ENCODE measurements at regions not wholly inside any gene's neighbourhood (a gene's known extent, or its start where the extent isn't known, plus 50 kb on each side); places are given as distances from the start of the nearest gene placed in this dataset.

GRCh38 chr10:4131407-4132215 is 346.6 kb upstream of the KLF6 start:
- DNase-seq = no peak

DNA sequence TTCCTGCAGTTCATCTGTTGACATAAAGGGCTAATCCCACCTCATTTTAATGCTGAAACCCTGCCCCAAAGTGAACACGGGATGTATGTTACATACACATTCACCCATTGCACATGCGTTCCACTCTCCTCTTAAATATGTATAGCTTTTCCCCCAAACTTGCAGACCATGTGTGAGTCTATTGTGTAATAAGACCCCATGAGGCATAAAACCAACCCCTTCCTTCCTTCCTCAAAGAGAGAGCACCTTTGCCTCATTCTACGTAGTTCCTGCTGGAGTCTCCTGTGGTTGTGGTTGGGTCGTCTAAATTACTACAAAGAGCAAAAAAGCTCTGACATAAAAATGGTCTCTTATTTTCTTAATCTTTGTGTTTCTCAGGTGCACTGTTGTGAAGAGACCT is 345.7 kb upstream of the KLF6 start:
- DNase-seq = no peak

- DNase-seq = no peak
Observed at GRCh38 chr10:4129866-4130477, 345.0 kb upstream of the KLF6 start.

- DNase-seq = no peak
Observed at GRCh38 chr10:4127518-4128315, 342.7 kb upstream of the KLF6 start.

DNA sequence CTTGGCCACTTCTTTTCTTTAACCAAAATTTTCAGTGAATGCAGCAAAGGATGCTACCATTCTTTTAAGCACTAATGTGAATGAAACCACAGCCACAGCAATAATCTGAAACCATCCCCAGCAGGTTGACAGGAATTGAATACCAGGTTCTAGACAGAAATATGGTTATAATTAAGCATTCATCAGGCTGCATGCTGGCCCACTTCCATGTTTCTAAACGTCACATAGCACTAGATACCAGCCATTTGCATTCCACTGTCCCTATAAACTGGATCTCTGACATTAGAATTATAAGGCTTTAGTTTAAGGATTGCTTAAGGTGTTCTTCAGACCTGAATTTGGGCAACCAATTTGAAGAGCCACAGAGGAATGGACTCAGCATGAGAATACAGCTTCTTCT is 340.8 kb upstream of the KLF6 start:
- DNase-seq = no peak

DNA sequence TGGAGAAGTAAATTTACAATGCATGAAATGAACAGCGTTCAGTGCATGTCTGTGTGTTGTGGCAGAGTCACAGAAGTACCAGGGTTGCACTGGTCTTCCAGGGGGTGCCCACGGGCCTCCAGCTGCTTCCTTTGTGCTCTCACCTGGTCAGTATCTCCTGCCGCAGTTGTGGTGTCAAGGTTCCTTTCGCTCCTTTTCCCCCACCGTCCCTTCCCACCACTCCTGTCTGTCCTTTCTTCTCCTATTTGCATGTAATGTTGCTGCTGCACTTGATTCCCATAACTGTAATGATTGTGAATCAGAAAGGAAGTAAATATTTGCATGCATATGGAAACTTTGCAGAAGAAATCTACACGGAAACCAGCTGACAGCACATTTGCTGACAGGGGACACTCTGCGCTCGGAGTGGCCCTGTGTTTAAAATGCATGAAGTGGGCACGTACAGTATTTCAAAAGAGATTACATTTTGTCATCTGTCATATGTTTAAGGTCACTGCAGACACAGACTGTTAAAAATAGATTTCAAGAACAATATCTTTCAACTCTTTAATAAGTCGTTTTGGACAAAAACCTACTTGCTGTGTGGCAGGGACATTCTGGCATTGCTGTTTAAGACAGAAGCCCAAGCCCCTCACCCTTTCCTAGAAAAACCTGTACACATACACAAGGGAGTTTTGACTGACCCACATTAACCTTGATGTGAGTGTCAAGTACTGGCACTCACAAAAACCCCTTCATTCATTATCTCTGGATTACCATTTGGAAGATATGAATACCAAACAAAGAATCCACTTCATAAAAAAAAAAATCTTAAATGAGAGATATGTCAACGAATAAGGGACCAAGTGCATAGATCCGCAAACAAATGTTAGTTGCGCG is 336.7 kb upstream of the KLF6 start:
- no peak for DNase-seq

- no peak for DNase-seq
Observed at GRCh38 chr10:4120096-4120853, 335.3 kb upstream of the KLF6 start.

GRCh38 chr10:4119107-4119506 is 334.1 kb upstream of the KLF6 start:
- no peak for DNase-seq

DNA sequence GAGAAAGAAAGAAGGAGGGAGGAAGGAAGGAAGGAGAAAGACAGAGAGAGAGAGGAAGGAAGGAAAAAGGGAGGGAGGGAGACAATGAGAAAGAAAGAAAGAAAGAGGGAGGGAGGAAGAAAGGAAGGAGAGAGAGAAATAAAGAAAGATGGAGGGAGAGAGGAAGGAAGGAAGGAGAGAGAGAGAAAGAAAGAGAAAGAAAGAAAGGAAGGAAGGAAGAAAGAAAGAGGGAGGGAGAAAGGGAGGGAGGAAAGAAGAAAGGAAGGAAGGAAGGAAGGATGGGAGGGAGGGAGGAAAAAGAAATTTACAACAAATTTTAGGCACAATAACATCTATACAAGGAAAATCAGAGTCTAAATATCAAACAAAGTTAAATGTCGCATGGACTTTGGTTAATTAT is 332.6 kb upstream of the KLF6 start:
- DNase-seq = no peak

DNA sequence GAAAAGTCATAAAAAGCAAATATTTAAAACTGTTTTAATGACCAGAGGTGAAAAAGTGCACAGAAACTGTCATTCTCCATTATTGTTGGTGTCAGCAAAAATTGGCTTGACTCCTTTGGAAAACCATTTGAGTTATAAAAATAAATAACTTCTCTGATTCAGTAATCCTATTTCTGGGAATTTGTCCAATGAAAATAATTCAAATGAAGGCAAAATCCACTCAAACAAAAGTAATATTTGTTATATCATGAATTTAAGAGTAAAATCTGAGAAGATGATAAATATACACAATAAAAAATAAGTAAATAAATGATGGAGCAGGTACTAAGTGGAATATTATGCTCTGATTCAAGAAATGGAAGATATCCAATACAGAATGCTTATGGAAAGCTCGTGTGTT is 326.6 kb upstream of the KLF6 start:
- no peak for DNase-seq

DNA sequence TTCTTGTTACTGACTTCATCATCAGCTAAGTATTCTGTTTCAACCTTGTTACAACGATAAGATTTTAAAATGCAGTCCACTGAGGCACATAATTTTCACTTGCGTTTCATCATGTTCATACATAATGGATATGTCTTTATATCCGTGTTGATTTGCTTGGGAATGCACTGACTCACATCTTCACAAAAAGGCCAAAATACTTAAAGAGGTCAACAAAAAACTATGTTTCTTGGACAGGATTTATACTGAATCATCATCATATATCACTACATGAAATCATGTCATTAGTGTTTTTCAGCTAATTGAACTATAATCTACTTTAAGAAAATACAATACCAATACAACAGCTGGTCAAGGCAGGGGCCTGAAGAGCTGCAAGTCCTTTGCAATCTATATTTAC is 324.5 kb upstream of the KLF6 start:
- DNase-seq = no peak

DNA sequence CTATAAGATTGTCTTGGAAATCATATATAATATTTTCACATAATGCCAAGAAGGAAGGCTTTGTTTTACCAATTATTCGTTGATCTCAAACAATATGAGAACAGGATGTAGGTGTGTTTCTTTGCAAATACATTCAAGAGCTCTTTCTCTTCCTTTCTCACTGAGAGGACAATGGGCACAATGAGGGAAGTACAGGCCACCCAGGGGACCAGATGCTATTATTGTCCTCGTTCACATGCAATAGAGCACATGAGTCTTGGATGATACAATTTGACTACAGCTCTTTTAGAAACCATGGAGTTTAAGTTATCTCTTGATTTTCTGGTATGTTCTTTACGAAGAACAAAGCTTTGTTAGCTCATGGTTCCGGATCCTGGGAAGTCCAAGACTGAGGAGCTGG is 323.7 kb upstream of the KLF6 start:
- no peak for DNase-seq

- no peak for DNase-seq
Observed at GRCh38 chr10:4107285-4107851, 322.4 kb upstream of the KLF6 start.

DNA sequence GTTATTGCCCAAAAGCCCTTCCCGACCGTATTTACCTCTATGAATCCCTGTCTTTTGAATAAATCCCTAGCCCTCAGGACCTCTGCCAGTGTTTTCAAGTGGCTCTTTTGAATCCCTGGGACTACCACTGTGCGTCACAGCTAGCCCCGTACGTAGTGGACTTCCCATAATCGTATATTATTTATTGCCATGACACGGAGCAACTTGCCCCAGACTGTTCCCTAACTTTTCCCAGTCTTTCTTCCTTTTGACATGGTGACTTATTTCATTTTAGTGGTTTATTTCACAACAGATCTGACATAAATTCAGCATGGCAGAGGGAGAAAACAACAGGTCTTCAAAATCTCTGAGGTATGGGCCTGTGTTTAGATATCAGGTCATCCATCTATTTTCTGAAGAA is 318.6 kb upstream of the KLF6 start:
- no peak for DNase-seq

DNA sequence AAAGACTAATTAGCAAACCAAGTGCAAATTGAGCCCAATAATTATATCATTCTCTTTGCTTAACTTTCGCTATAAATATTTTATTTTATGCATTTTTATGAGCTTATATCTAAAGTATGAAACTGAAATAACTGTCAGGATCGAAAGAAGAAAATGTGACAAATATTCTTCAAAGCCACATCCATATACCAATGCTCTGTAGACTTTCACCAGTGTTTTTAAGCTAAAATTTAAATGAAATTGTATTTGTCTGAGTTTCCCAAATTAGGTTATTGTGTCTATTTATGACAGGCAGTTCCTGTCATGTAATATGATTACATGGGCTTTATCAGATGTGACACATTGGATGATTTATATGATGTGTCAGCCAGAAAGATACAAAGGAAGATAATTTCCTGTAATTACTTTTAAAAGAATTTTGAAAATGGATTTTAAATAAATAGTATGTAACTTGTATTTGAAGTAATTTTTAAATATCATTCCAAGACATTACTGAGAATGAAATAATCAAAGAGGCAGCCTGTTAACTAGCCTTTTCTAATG is 317.9 kb upstream of the KLF6 start:
- DNase-seq = no peak

DNA sequence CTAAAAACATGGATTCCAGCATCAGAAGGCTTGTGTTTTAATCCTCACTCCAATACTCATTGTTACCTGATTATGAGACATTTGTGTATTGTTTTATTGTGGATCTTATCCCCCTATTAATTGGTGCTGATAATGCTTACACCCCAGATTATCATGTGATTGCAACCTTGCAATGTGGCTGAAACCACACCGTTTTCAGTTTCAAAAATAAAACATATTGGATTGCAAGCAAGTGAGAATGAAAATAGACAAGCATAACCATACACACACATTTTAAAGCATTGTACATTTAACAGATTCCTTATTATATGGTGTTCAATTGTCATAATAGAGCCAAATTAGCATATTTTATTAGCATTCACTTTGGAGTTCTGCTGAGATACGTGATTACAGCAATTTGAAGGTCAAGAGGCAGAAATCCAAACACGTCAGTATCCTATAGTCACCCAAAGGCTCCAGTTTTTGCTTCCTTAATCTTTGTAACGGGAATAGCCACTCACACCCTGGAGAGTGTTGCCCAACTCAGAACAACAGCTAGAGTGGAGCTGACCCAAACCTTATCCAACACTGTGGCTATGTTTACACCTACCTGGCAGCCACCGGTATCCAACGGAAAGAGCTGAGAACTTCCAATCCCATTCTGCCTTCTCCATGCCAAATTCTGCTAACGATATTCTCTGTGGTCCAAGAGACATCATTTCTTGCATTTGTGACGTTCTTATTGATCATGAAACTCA is 317.1 kb upstream of the KLF6 start:
- DNase-seq = no peak

GRCh38 chr10:4100380-4100779 is 315.4 kb upstream of the KLF6 start:
- no peak for DNase-seq

GRCh38 chr10:4099202-4099601 is 314.2 kb upstream of the KLF6 start:
- no peak for DNase-seq

GRCh38 chr10:4095166-4095917 is 310.3 kb upstream of the KLF6 start:
- DNase-seq = no peak

DNA sequence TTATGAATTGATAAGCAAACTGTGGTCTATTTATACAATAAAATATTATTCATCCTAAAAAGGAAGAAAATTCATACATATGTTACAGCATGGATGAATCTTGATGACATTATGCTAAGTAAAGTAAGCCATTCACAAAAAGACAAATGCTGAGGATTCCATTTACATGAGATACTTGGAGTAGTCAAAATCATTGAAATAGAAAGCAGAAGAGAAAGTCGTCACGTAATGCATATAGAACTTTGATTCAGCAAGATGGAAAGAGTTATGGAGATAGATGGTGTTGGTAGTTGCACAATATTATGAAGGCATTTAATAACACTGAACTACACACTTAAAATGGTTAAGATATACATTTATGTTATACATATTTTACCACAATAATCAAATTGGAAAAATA is 309.7 kb upstream of the KLF6 start:
- no peak for DNase-seq
